ENCODE measurements at regions not wholly inside any gene's neighbourhood (a gene's known extent, or its start where the extent isn't known, plus 50 kb on each side); places are given as distances from the start of the nearest gene placed in this dataset.
A peak's percentile ranks its signal among the peaks of the same experiment; 100 is the strongest.
"Not testable (repeated sequence)": the region's sequence is repeated elsewhere in the genome, so short reads cannot be mapped to it uniquely, and the experiment has no call there.

GRCh38 chr13:66154354-66154753 lies 1075.8 kb downstream of the PCDH9 start:
- DNase-seq: no peak

GRCh38 chr13:66152596-66152995 lies 1077.5 kb downstream of the PCDH9 start:
- no peak for DNase-seq

- not testable (repeated sequence) for DNase-seq
Observed at GRCh38 chr13:66144357-66144756, 1085.8 kb downstream of the PCDH9 start.

- DNase-seq: no peak
Observed at GRCh38 chr13:66139701-66140100, 1090.4 kb downstream of the PCDH9 start.

- no peak for DNase-seq
Observed at GRCh38 chr13:66139250-66139649, 1090.9 kb downstream of the PCDH9 start.

- no peak for DNase-seq
Observed at GRCh38 chr13:66138172-66138811, 1091.8 kb downstream of the PCDH9 start.

- no peak for DNase-seq
Observed at GRCh38 chr13:66137384-66137783, 1092.8 kb downstream of the PCDH9 start.

- no peak for DNase-seq
Observed at GRCh38 chr13:66128692-66129269, 1101.4 kb downstream of the PCDH9 start.

- DNase-seq: no peak
Observed at GRCh38 chr13:66128201-66128600, 1101.9 kb downstream of the PCDH9 start.

- DNase-seq: no peak
Observed at GRCh38 chr13:66117563-66117962, 1112.6 kb downstream of the PCDH9 start.

- DNase-seq: no peak
Observed at GRCh38 chr13:66113882-66114526, 1116.1 kb downstream of the PCDH9 start.

- no peak for DNase-seq
Observed at GRCh38 chr13:66111628-66112027, 1118.5 kb downstream of the PCDH9 start.

GRCh38 chr13:66106246-66106645 lies 1123.9 kb downstream of the PCDH9 start:
- DNase-seq: no peak

GRCh38 chr13:66102864-66103263 lies 1127.3 kb downstream of the PCDH9 start:
- DNase-seq: no peak

GRCh38 chr13:66099825-66100224 lies 1130.3 kb downstream of the PCDH9 start:
- DNase-seq: no peak

- no peak for DNase-seq
Observed at GRCh38 chr13:66098931-66099628, 1131.1 kb downstream of the PCDH9 start.

- DNase-seq: no peak
Observed at GRCh38 chr13:66089711-66090110, 1140.4 kb downstream of the PCDH9 start.

- DNase-seq: peak; percentile 36 to 39
Observed at GRCh38 chr13:66087269-66087710, 1142.8 kb downstream of the PCDH9 start.

GRCh38 chr13:66077132-66077689 lies 1152.9 kb downstream of the PCDH9 start:
- DNase-seq: no peak

GRCh38 chr13:66076417-66076816 lies 1153.7 kb downstream of the PCDH9 start:
- no peak for DNase-seq

- no peak for DNase-seq
Observed at GRCh38 chr13:66074018-66074615, 1156.0 kb downstream of the PCDH9 start.

- DNase-seq: not testable (repeated sequence)
Observed at GRCh38 chr13:66072097-66072496, 1158.0 kb downstream of the PCDH9 start.
